NCI-H748 treated with DMSO at 0.1 percent for 48 hours (cell line): ENCODE measurements at regions not wholly inside any gene's neighbourhood (a gene's known extent, or its start where the extent isn't known, plus 50 kb on each side); places are given as distances from the start of the nearest gene placed in this dataset.
"Not testable (repeated sequence)": the region's sequence is repeated elsewhere in the genome, so short reads cannot be mapped to it uniquely, and the experiment has no call there.

Source experiments
- DNase-seq: peaks from one replicate; lab custom pipeline; 2025; lab: John Stamatoyannopoulos, UW

GRCh38 chr18:78416853-78417252 is 562.8 kb upstream of the SALL3 start:
- no peak for DNase-seq

- DNase-seq = no peak
These were observed 561.2 kb upstream of the SALL3 start for GRCh38 chr18:78418379-78418778.

GRCh38 chr18:78419171-78419570 is 560.4 kb upstream of the SALL3 start:
- no peak for DNase-seq

- DNase-seq = no peak
These were observed 559.5 kb upstream of the SALL3 start for GRCh38 chr18:78420116-78420515.

GRCh38 chr18:78421392-78421791 is 558.2 kb upstream of the SALL3 start:
- no peak for DNase-seq

GRCh38 chr18:78422336-78422735 is 557.3 kb upstream of the SALL3 start:
- no peak for DNase-seq

GRCh38 chr18:78423811-78424210 is 555.8 kb upstream of the SALL3 start:
- no peak for DNase-seq

- DNase-seq = no peak
These were observed 555.1 kb upstream of the SALL3 start for GRCh38 chr18:78424403-78425018.

- DNase-seq = no peak
These were observed 554.6 kb upstream of the SALL3 start for GRCh38 chr18:78425019-78425412.

GRCh38 chr18:78427081-78427480 is 552.5 kb upstream of the SALL3 start:
- no peak for DNase-seq

- no peak for DNase-seq
These were observed 550.2 kb upstream of the SALL3 start for GRCh38 chr18:78429127-78430108.

- peak; percentile 84 for DNase-seq
These were observed 549.4 kb upstream of the SALL3 start for GRCh38 chr18:78430131-78430758.

- peak; percentile 85 for DNase-seq
These were observed 548.0 kb upstream of the SALL3 start for GRCh38 chr18:78431606-78432005.

GRCh38 chr18:78433562-78433961 is 546.1 kb upstream of the SALL3 start:
- DNase-seq = peak; percentile 5

GRCh38 chr18:78436110-78436509 is 543.5 kb upstream of the SALL3 start:
- DNase-seq = no peak

- not testable (repeated sequence) for DNase-seq
These were observed 541.4 kb upstream of the SALL3 start for GRCh38 chr18:78438235-78438634.

GRCh38 chr18:78445880-78446279 is 533.7 kb upstream of the SALL3 start:
- no peak for DNase-seq

GRCh38 chr18:78447211-78447610 is 532.4 kb upstream of the SALL3 start:
- no peak for DNase-seq

- peak; percentile 13 for DNase-seq
These were observed 531.5 kb upstream of the SALL3 start for GRCh38 chr18:78448106-78448505.

- no peak for DNase-seq
These were observed 531.0 kb upstream of the SALL3 start for GRCh38 chr18:78448591-78448990.

GRCh38 chr18:78454221-78454620 is 525.4 kb upstream of the SALL3 start:
- no peak for DNase-seq

- no peak for DNase-seq
These were observed 524.2 kb upstream of the SALL3 start for GRCh38 chr18:78455386-78455785.

GRCh38 chr18:78457011-78457410 is 522.6 kb upstream of the SALL3 start:
- no peak for DNase-seq
